LNCAP (cell line): ENCODE measurements at regions not wholly inside any gene's neighbourhood (a gene's known extent, or its start where the extent isn't known, plus 50 kb on each side); places are given as distances from the start of the nearest gene placed in this dataset.

Experiments used
- TF ChIP-seq, protein P1 (sequence below): fragments of 450-650 bp; IDR thresholded peaks from 2 replicates; pipeline ENCODE4 v1.5.1; 2017; ENCODE audit warnings: mild to moderate bottlenecking

- TF ChIP-seq, protein P1, sequence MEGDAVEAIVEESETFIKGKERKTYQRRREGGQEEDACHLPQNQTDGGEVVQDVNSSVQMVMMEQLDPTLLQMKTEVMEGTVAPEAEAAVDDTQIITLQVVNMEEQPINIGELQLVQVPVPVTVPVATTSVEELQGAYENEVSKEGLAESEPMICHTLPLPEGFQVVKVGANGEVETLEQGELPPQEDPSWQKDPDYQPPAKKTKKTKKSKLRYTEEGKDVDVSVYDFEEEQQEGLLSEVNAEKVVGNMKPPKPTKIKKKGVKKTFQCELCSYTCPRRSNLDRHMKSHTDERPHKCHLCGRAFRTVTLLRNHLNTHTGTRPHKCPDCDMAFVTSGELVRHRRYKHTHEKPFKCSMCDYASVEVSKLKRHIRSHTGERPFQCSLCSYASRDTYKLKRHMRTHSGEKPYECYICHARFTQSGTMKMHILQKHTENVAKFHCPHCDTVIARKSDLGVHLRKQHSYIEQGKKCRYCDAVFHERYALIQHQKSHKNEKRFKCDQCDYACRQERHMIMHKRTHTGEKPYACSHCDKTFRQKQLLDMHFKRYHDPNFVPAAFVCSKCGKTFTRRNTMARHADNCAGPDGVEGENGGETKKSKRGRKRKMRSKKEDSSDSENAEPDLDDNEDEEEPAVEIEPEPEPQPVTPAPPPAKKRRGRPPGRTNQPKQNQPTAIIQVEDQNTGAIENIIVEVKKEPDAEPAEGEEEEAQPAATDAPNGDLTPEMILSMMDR: no peak
Measured at GRCh38 chr4:96879527-96879926, 1039.6 kb downstream of the PDHA2 start.

- TF ChIP-seq, protein P1: no peak
Measured at GRCh38 chr4:96887857-96888256, 1048.0 kb downstream of the PDHA2 start.

GRCh38 chr4:96894621-96895020 lies 1054.7 kb downstream of the PDHA2 start:
- TF ChIP-seq, protein P1: no peak

GRCh38 chr4:96895826-96896225 lies 1055.9 kb downstream of the PDHA2 start:
- TF ChIP-seq, protein P1: no peak

DNA sequence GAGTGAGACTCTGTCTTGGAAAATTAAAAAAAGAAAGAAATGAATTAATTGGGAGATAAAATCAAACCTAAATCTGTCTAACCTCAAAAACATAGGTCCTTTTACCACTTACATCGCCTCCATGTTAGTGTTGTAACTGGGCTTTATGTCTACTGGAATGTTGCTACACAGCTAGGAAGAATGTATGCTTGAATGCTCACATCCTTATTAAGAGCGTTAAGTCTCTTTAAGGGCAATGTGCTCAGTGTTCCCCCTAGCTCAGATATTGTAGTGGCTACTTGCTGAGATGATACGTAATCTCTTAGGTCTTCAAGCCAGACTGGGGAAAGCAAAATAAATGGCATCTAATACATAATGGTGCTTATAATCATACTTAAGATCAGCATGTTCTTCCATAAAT lies 1072.8 kb downstream of the PDHA2 start:
- TF ChIP-seq, protein P1: no peak

- TF ChIP-seq, protein P1: no peak
Measured at GRCh38 chr4:96913441-96914080, 1073.7 kb downstream of the PDHA2 start.

DNA sequence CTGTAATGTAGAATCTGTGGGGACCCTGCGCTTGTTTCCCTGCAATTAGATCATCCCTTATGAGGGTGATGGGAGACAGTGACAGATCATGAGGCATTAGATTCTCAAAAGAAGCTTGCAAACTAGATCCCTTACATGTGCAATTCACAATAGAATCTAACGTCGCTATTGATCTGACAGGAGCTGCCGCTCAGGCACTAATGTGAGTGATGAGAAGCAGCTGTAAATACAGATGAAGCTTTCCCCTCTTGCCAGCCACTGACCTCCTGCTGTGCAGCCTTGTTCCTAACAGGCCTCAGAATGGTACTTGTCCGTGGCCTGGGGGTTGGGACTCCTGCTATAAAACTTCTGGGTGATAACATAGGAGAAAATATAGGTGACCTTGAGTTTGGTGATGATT lies 1076.8 kb downstream of the PDHA2 start:
- TF ChIP-seq, protein P1: no peak

DNA sequence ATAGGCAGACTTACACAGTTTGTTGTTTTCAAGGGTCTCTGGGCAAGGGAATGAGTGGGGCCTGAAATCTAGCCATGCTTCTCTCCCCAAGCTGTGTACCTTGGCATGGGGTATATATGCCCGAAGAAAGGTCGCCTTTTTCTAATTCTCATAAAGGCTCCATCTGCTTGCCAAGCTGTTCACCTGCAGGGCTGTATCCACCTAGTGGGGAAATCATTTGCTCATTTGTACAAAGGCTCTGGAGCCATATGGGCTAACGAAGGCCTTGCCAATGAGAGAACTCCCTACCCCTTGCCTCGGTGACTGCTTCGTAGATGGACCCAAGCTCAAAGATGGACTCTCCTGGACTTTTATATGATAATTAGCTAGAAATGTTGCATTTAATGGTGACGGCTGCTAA lies 1097.0 kb downstream of the PDHA2 start:
- TF ChIP-seq, protein P1: no peak
